ENCODE measurements at regions not wholly inside any gene's neighbourhood (a gene's known extent, or its start where the extent isn't known, plus 50 kb on each side); places are given as distances from the start of the nearest gene placed in this dataset.

GRCh38 chr7:125254566-125254965 is 324.9 kb upstream of the POT1 start:
- no peaks in the 10 kb centered on the region for H3K4me1 ChIP-seq
- TF ChIP-seq CTCF (IDR thresholded peaks at IDR 0.05) (no peak), POLR2A (IDR thresholded peaks at IDR 0.05) (no peak)
- no peak overlapping the region for H3K4me3 ChIP-seq
- no peaks in the 10 kb centered on the region for H3K27me3 ChIP-seq
- no peak for DNase-seq
- no peak overlapping the region for H3K27ac ChIP-seq
- no peaks in the 10 kb centered on the region for H3K36me3 ChIP-seq
- H3K9me3 ChIP-seq: no peaks in the 10 kb centered on the region

DNA sequence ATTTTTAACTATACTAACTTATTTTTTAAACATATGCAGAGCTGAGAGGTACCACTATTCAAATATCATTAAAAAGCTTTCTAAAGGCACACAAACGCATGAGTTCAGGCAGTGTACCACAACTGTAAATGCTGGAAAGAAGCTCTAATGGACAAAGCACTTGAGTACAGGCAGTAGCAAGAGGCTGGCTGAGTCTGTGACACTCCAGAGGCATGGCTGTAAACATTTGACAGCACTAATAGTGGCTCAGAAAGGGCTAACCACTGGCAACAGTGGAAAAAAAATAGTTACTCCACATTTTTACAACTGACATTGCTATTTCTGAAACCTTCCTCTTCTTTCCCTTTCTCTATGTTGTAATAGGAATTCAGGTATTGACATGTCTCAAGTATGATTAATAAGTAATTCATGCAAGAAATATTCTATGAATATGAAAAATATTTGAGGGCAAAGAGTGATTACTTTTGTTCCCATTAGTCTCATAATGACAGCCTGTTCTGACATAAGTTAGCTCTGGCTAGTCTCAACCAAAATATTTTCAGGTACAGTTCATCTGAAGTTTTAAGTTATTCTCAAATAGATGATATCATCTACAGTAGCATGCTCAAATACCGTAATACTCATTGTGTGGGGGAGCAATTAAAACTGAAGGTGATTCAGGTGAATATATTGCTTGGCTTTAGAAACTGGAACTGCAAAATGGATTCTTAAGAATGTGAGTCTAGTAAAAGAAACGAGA is 324.0 kb upstream of the POT1 start:
- no peaks in the 10 kb centered on the region for H3K4me1 ChIP-seq
- no peaks in the 10 kb centered on the region for H3K27me3 ChIP-seq
- H3K9me3 ChIP-seq: no peaks in the 10 kb centered on the region
- no peaks in the 10 kb centered on the region for H3K36me3 ChIP-seq
- H3K27ac ChIP-seq: no peak overlapping the region
- no peak for DNase-seq
- no peak for TF ChIP-seq CTCF (IDR thresholded peaks at IDR 0.05)
- TF ChIP-seq POLR2A (IDR thresholded peaks at IDR 0.05): no peak
- no peak overlapping the region for H3K4me3 ChIP-seq

DNA sequence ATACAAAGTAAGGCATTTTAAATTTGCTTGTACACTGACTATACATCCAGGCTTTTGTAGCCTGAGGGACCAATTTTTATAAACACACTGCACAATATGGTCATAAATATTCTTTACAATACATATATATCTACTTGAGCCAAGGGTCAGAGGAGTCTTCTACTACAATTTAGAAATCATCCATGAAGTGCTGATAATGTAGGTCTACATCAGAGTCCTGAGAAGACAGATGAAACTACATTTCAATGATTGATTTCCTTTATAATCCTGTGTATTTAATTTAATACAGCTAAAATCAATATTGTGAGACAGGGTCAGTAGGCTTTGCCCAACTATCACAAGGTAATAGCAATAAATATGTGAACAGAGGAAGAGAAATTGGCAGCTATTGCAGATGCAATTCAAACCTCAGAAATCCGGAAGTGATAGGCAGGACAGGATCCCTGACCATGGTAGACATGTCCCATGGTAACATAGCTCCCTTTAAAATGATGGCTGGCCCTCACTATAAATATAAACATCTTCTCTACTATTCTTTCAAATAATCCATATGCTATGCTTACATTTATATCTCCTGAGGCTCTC is 318.0 kb upstream of the POT1 start:
- no peaks in the 10 kb centered on the region for H3K27me3 ChIP-seq
- DNase-seq: no peak
- H3K4me3 ChIP-seq: no peak overlapping the region
- H3K4me1 ChIP-seq: no peaks in the 10 kb centered on the region
- no peak overlapping the region for H3K27ac ChIP-seq
- no peaks in the 10 kb centered on the region for H3K9me3 ChIP-seq
- no peak for TF ChIP-seq CTCF (IDR thresholded peaks at IDR 0.05)
- no peak for TF ChIP-seq POLR2A (IDR thresholded peaks at IDR 0.05)
- no peaks in the 10 kb centered on the region for H3K36me3 ChIP-seq

DNA sequence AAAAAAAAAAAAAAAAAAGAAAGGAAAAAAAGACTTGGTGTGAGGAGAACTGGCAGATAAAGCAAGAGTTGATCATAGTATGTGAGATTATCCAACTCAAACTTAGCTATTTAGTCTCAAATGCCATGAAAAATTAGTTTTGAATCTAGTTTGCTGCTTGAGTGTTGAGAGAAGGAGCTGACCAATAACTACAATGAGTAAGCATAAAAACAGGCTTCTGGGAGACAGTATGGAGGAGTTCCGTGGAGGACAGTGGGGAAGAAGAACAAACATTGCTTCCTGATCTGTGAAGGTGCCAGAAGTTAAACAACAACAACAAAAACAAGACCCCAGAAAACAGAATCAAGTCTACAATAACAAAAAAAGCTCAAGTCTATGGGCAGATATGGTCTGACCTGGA is 317.1 kb upstream of the POT1 start:
- DNase-seq: no peak
- Histone ChIP-seq H3K9me3 (no peaks in the 10 kb centered on the region), H3K27me3 (no peaks in the 10 kb centered on the region), H3K36me3 (no peaks in the 10 kb centered on the region), H3K4me1 (no peaks in the 10 kb centered on the region), H3K4me3 (no peak overlapping the region), H3K27ac (no peak overlapping the region)
- TF ChIP-seq POLR2A (IDR thresholded peaks at IDR 0.05) (no peak), CTCF (IDR thresholded peaks at IDR 0.05) (no peak)

GRCh38 chr7:125241548-125241947 is 311.9 kb upstream of the POT1 start:
- TF ChIP-seq POLR2A (IDR thresholded peaks at IDR 0.05) (no peak), CTCF (IDR thresholded peaks at IDR 0.05) (no peak)
- Histone ChIP-seq H3K4me1 (no peaks in the 10 kb centered on the region), H3K27ac (no peak overlapping the region), H3K27me3 (no peaks in the 10 kb centered on the region), H3K36me3 (no peaks in the 10 kb centered on the region), H3K9me3 (no peaks in the 10 kb centered on the region), H3K4me3 (no peak overlapping the region)
- DNase-seq: no peak
